ENCODE measurements at regions not wholly inside any gene's neighbourhood (a gene's known extent, or its start where the extent isn't known, plus 50 kb on each side); places are given as distances from the start of the nearest gene placed in this dataset.

GRCh38 chr19:7421941-7422744 is 66.7 kb downstream of the PEX11G start:
- H3K23ac ChIP-seq (ENCODE audit: low read depth, low read length), result no peak overlapping the region
- H3K27ac ChIP-seq (ENCODE audit: insufficient read depth, low read length), result no peak overlapping the region
- no peak overlapping the region for H4K5ac ChIP-seq (ENCODE audit: low read depth, low read length)
- H4K91ac ChIP-seq (ENCODE audit: insufficient read depth, low read depth, low read length), result no peak overlapping the region
- peaks cover 6% of the 10 kb centered on the region; the same call in 1 of the 2 replicates for H3K9me1 ChIP-seq (ENCODE audit: insufficient read depth, low read length)
- H2AK9ac ChIP-seq (replicated peaks; ENCODE audit: low read depth, low read length, poor library complexity), result no peak overlapping the region
- ChIA-PET POLR2A (ENCODE audit: unreplicated experiment) (no interaction called here), CTCF (no interaction called here)
- no peak for DNase-seq
- H3K36me3 ChIP-seq (ENCODE audit: control insufficient read depth, insufficient read depth, low read length), result peaks cover 6% of the 10 kb centered on the region
- no peaks in the 10 kb centered on the region for H3K9me3 ChIP-seq (ENCODE audit: control insufficient read depth, insufficient read depth, low read length)
- no peak overlapping the region for H3K4me2 ChIP-seq (ENCODE audit: low read depth, low read length)
- BruUV-seq (replicated peaks), result no TSS peak
- no peak overlapping the region for H3K56ac ChIP-seq (ENCODE audit: extremely low read depth, insufficient read depth, low read length)
- H2BK15ac ChIP-seq (ENCODE audit: low read depth, low read length), result no peak overlapping the region
- TF ChIP-seq, protein P1, sequence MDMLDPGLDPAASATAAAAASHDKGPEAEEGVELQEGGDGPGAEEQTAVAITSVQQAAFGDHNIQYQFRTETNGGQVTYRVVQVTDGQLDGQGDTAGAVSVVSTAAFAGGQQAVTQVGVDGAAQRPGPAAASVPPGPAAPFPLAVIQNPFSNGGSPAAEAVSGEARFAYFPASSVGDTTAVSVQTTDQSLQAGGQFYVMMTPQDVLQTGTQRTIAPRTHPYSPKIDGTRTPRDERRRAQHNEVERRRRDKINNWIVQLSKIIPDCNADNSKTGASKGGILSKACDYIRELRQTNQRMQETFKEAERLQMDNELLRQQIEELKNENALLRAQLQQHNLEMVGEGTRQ (IDR thresholded peaks at IDR 0.05; ENCODE audit: low read depth, low read length), result no peak
- no peak for TF ChIP-seq RFX5 (IDR thresholded peaks at IDR 0.05; ENCODE audit: low read depth, low read length)
- no peak for TF ChIP-seq RCOR1 (IDR thresholded peaks at IDR 0.05; ENCODE audit: insufficient replicate concordance, low read length)
- no peak for TF ChIP-seq SMC3 (IDR thresholded peaks at IDR 0.05; ENCODE audit: low read depth, low read length)
- no peak for TF ChIP-seq RAD21 (IDR thresholded peaks at IDR 0.05; ENCODE audit: low read length)
- no peak for TF ChIP-seq CTCF (conservative IDR thresholded peaks at IDR 0.05; ENCODE audit: low read depth, low read length)
- TF ChIP-seq, protein P2, sequence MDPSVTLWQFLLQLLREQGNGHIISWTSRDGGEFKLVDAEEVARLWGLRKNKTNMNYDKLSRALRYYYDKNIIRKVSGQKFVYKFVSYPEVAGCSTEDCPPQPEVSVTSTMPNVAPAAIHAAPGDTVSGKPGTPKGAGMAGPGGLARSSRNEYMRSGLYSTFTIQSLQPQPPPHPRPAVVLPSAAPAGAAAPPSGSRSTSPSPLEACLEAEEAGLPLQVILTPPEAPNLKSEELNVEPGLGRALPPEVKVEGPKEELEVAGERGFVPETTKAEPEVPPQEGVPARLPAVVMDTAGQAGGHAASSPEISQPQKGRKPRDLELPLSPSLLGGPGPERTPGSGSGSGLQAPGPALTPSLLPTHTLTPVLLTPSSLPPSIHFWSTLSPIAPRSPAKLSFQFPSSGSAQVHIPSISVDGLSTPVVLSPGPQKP (IDR thresholded peaks at IDR 0.05; ENCODE audit: borderline replicate concordance, low read depth, low read length), result no peak
- TF ChIP-seq FOS (IDR thresholded peaks at IDR 0.05; ENCODE audit: low read depth, low read length), result no peak
- TF ChIP-seq CEBPB (IDR thresholded peaks at IDR 0.05; ENCODE audit: low read depth, low read length), result no peak
- no peak for TF ChIP-seq MXI1 (IDR thresholded peaks at IDR 0.05; ENCODE audit: borderline replicate concordance, low read depth, low read length)
- no peak for TF ChIP-seq MAFK (IDR thresholded peaks at IDR 0.05; ENCODE audit: low read depth, low read length)
- TF ChIP-seq BHLHE40 (IDR thresholded peaks at IDR 0.05; ENCODE audit: low read depth, low read length), result no peak
- no peak for TF ChIP-seq CHD1 (IDR thresholded peaks at IDR 0.05; ENCODE audit: low read depth, low read length)
- no peak for TF ChIP-seq MAZ (IDR thresholded peaks at IDR 0.05; ENCODE audit: borderline replicate concordance, low read depth, low read length)
- no peak for TF ChIP-seq NFE2L2 (IDR thresholded peaks at IDR 0.05; ENCODE audit: low read depth, low read length)
- TF ChIP-seq POLR2A (IDR thresholded peaks at IDR 0.05; ENCODE audit: low read depth, low read length), result no peak
- no peak overlapping the region for H3K9ac ChIP-seq (ENCODE audit: low read depth, low read length)
- peaks cover 6% of the 10 kb centered on the region for H3K4me1 ChIP-seq (ENCODE audit: control insufficient read depth, insufficient read depth, low read length)
- no peak overlapping the region for H2AK5ac ChIP-seq (ENCODE audit: low read depth, low read length)
- in situ Hi-C loops (cut with MboI; ENCODE audit: low sequenced_read_pairs), result no loop called here
- H2BK120ac ChIP-seq (ENCODE audit: low read depth, low read length), result no peak overlapping the region
- peaks cover 52% of the 10 kb centered on the region for H4K20me1 ChIP-seq (ENCODE audit: insufficient read depth, low read length)
- no peak overlapping the region for H2BK5ac ChIP-seq (ENCODE audit: low read depth, low read length, poor library complexity, severe bottlenecking)
- intact Hi-C loops (cut with micrococcal nuclease), result no loop called here
- no peak overlapping the region for H3K14ac ChIP-seq (replicated peaks; ENCODE audit: low read depth, low read length)
- dilution Hi-C loops (cut with HindIII; ENCODE audit: low sequenced_read_pairs, unreplicated experiment), result no loop called here
- peaks cover 34 to 49% of the 10 kb centered on the region in 2 experiments for H3K79me1 ChIP-seq (ENCODE audit: low read depth in 1 of 2, low read length in 2 of 2)
- no peak for ATAC-seq (ENCODE audit: low read depth)
- H2BK20ac ChIP-seq (ENCODE audit: low read depth, low read length), result no peak overlapping the region
- no peak overlapping the region for H3K4me3 ChIP-seq (ENCODE audit: insufficient read depth, low read depth, low read length)
- H3K27me3 ChIP-seq (ENCODE audit: control insufficient read depth, insufficient read depth, low read length), result no peaks in the 10 kb centered on the region
- H4K8ac ChIP-seq (ENCODE audit: low read depth in 2 of 2, low read length in 2 of 2), result no peak overlapping the region
- no peak overlapping the region for H3K18ac ChIP-seq (ENCODE audit: low read depth, low read length)
- WGBS, 2 experiments (ENCODE audit: extremely low coverage in 2 of 2, insufficient read length in 1 of 2), result 86% methylated on average over 13 of the region's 17 CpGs; no CpG with 5 or more reads in 1 of the 2 experiments
- H3K4ac ChIP-seq (ENCODE audit: low read depth, low read length), result no peak overlapping the region
- no peak overlapping the region for H2AFZ ChIP-seq (replicated peaks; ENCODE audit: low read length, poor library complexity)
